ENCODE measurements at regions not wholly inside any gene's neighbourhood (a gene's known extent, or its start where the extent isn't known, plus 50 kb on each side); places are given as distances from the start of the nearest gene placed in this dataset.

DNA sequence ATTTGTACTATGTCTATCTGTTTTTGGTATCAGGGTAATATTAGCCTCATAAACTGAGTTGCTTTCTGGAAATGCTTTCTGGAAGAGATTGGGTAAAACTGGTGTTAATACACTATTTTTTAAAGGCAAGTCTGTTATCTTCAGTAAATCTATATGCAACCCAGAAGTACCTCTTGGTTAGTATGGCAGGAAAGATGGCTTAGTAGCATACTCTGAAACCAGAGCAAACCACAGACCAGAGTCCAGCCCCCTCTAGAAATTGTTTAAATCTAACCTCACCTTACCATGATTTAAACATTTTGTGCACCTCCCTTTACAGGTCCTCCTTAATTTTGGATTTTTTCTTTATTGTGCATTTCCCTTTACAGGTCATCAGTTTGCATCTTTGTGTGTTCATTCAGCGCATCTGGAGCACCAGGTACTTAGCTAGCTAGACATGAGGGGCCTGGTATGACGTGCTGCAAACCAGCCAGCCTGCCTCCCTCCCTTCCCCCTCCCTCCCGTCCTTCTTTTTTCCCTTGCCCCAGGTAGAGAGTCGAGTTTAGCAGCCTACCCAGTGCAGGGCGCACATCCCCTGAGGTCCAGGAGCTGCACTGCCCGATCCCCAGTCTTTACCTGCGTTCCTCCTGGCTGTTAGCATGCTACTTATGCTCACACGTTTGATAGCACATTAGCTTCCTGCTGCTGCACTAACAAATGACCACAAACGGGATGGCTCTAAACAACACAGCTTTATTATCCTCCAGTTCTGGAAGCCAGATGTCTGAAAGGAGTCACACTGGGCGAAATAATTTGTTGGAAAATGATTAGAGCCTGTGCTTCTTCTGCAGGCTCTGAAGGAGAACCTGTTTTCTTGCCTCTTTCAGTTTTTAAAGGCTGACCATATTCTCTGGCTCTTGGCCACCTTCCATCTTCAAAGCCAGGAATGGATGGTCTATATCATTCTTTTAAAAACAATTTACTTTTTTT lies 299.9 kb upstream of the HABP2 start:
- no peaks in the 10 kb centered on the region; the same call in 1 of the 2 replicates for H4K20me1 ChIP-seq (replicated peaks; ENCODE audit: control insufficient read depth, insufficient read depth, low read length)
- no TSS peak for BruUV-seq (replicated peaks)
- ATAC-seq = no peak
- no peak for FAIRE-seq
- POLR2A ChIA-PET = interaction anchor here (0.5 kb wide), 1 partner anchor 21 kb away, joined by 3 read pairs; no protein-coding TSS in a partner anchor
- H3K4me3 ChIP-seq = no peak overlapping the region
- no peaks in the 10 kb centered on the region for H3K4me1 ChIP-seq (replicated peaks in 1 of 2; ENCODE audit: control insufficient read depth in 2 of 2, insufficient read depth in 2 of 2, low read length in 2 of 2)
- no peak overlapping the region for H3K9ac ChIP-seq (ENCODE audit: insufficient read depth in 1 of 2, low read depth in 2 of 2, low read length in 2 of 2)
- H3K9me3 ChIP-seq (replicated peaks; ENCODE audit: control insufficient read depth, insufficient read depth, low read depth, low read length) = no peaks in the 10 kb centered on the region
- no peaks in the 10 kb centered on the region for H3K36me3 ChIP-seq (ENCODE audit: control insufficient read depth, insufficient read depth, low read length)
- no peaks in the 10 kb centered on the region for H3K9me1 ChIP-seq (ENCODE audit: control insufficient read depth, insufficient read depth, low read length)
- CTCF ChIA-PET (ENCODE audit: low intra/inter-chr PET ratio) = no interaction called here
- WGBS (ENCODE audit: insufficient coverage, low coverage, missing lambda C conversion rate) = 2% methylated on average over 7 of the region's 10 CpGs
- no peaks in the 10 kb centered on the region for H3K79me2 ChIP-seq (ENCODE audit: control insufficient read depth, insufficient read depth, low read length)
- intact Hi-C loops (cut with micrococcal nuclease) (no loop called here), in situ Hi-C loops (cut with MboI) (no loop called here)
- no peak overlapping the region for H3K27ac ChIP-seq (ENCODE audit: extremely low read depth, low read depth, low read length)
- no peak overlapping the region for H2AFZ ChIP-seq (ENCODE audit: low read depth, low read length)
- no peak for TF ChIP-seq RBM14 (IDR thresholded peaks at IDR 0.05; ENCODE audit: borderline replicate concordance, insufficient read depth, low read depth, low read length)
- no peak overlapping the region for H3K4me2 ChIP-seq (ENCODE audit: insufficient read depth, low read length)
- H3K27me3 ChIP-seq (ENCODE audit: control insufficient read depth in 2 of 2, insufficient read depth in 2 of 2, low read length in 2 of 2) = peaks cover 0 to 4% of the 10 kb centered on the region in 2 experiments; a peak in 1 of 5 replicates
- no peak for DNase-seq (ENCODE audit: extremely low read depth in 1 of 4, low spot score in 3 of 4)

- no peaks in the 10 kb centered on the region for H3K9me1 ChIP-seq (ENCODE audit: control insufficient read depth, insufficient read depth, low read length)
- POLR2A ChIA-PET = interaction anchor here (0.7 kb wide), 1 partner anchor 417 kb away, joined by 3 read pairs; no protein-coding TSS in a partner anchor
- no peaks in the 10 kb centered on the region for H3K4me1 ChIP-seq (replicated peaks in 1 of 2; ENCODE audit: control insufficient read depth in 2 of 2, insufficient read depth in 2 of 2, low read length in 2 of 2)
- no peaks in the 10 kb centered on the region for H3K36me3 ChIP-seq (ENCODE audit: control insufficient read depth, insufficient read depth, low read length)
- H3K27ac ChIP-seq (ENCODE audit: extremely low read depth, low read depth, low read length) = no peak overlapping the region
- intact Hi-C loops (cut with micrococcal nuclease) = no loop called here
- FAIRE-seq (no peak), ATAC-seq (no peak), DNase-seq (ENCODE audit: extremely low read depth in 1 of 4, low spot score in 3 of 4) (no peak)
- H4K20me1 ChIP-seq (replicated peaks; ENCODE audit: control insufficient read depth, insufficient read depth, low read length) = no peaks in the 10 kb centered on the region
- no peaks in the 10 kb centered on the region for H3K9me3 ChIP-seq (replicated peaks; ENCODE audit: control insufficient read depth, insufficient read depth, low read depth, low read length)
- CTCF ChIA-PET (ENCODE audit: low intra/inter-chr PET ratio) = no interaction called here
- in situ Hi-C loops (cut with MboI) = no loop called here
- no peaks in the 10 kb centered on the region for H3K79me2 ChIP-seq (ENCODE audit: control insufficient read depth, insufficient read depth, low read length)
- BruUV-seq (replicated peaks) = no TSS peak
- H3K4me3 ChIP-seq = no peak overlapping the region
- no peak overlapping the region for H2AFZ ChIP-seq (ENCODE audit: low read depth, low read length)
- H3K4me2 ChIP-seq (ENCODE audit: insufficient read depth, low read length) = no peak overlapping the region
- H3K9ac ChIP-seq (ENCODE audit: insufficient read depth in 1 of 2, low read depth in 2 of 2, low read length in 2 of 2) = no peak overlapping the region
- peaks cover 3 to 30% of the 10 kb centered on the region in 2 experiments; a peak in 4 of 5 replicates for H3K27me3 ChIP-seq (ENCODE audit: control insufficient read depth in 2 of 2, insufficient read depth in 2 of 2, low read length in 2 of 2)
- WGBS (ENCODE audit: insufficient coverage, low coverage, missing lambda C conversion rate) = 1% methylated on average over 13 of the region's 16 CpGs
- TF ChIP-seq, protein P1, sequence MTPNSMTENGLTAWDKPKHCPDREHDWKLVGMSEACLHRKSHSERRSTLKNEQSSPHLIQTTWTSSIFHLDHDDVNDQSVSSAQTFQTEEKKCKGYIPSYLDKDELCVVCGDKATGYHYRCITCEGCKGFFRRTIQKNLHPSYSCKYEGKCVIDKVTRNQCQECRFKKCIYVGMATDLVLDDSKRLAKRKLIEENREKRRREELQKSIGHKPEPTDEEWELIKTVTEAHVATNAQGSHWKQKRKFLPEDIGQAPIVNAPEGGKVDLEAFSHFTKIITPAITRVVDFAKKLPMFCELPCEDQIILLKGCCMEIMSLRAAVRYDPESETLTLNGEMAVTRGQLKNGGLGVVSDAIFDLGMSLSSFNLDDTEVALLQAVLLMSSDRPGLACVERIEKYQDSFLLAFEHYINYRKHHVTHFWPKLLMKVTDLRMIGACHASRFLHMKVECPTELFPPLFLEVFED (CRISPR knock-in tag; conservative IDR thresholded peaks at IDR 0.05) = no peak
- TF ChIP-seq ZNF140 (CRISPR knock-in tag; IDR thresholded peaks at IDR 0.05) (no peak), KDM1A (IDR thresholded peaks at IDR 0.05) (no peak), TCF3 (CRISPR knock-in tag; IDR thresholded peaks at IDR 0.05) (no peak), ZNF212 (CRISPR knock-in tag; IDR thresholded peaks at IDR 0.05) (no peak), ZBTB17 (CRISPR knock-in tag; IDR thresholded peaks at IDR 0.05) (no peak), HDAC3 (IDR thresholded peaks at IDR 0.05; ENCODE audit: borderline replicate concordance, partially characterized antibody) (no peak), HDGF (IDR thresholded peaks at IDR 0.05) (no peak), MCM7 (IDR thresholded peaks at IDR 0.05) (no peak), ARID2 (IDR thresholded peaks at IDR 0.05) (no peak)
- TF ChIP-seq, protein P2, sequence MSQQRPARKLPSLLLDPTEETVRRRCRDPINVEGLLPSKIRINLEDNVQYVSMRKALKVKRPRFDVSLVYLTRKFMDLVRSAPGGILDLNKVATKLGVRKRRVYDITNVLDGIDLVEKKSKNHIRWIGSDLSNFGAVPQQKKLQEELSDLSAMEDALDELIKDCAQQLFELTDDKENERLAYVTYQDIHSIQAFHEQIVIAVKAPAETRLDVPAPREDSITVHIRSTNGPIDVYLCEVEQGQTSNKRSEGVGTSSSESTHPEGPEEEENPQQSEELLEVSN (IDR thresholded peaks at IDR 0.05; ENCODE audit: borderline replicate concordance in 1 of 2, extremely low read depth in 1 of 2, insufficient read depth in 1 of 2, insufficient read length in 1 of 2, low read depth in 1 of 2, low read length in 1 of 2, poor library complexity in 1 of 2, severe bottlenecking in 1 of 2) = no peak
Measured at GRCh38 chr10:113259576-113260226, 293.2 kb upstream of the HABP2 start.

Data from K562 (cell line).